Activated T-helper 2 cell treated with anti-CD3 and anti-CD28 coated beads, Interferon-gamma antibody, Interleukin-2, Interleukin-4, amounts not matched to agents 10 μg/mL and 5 μg/mL and 100 μg/mL, durations not matched to agents 14 hours and 24 hours and 36 hours (primary cell): ENCODE measurements at regions not wholly inside any gene's neighbourhood (a gene's known extent, or its start where the extent isn't known, plus 50 kb on each side); places are given as distances from the start of the nearest gene placed in this dataset.

ENCODE experiments used
- DNase-seq: peaks from one replicate; pipeline ENCODE4 v3.0.0; 2021; ENCODE audit warnings: low spot score
- H3K27ac Mint-ChIP-seq: one replicate; pipeline ENCODE4 v1.8.0; 2021; ENCODE audit warnings: mixed read lengths
- H3K27me3 Mint-ChIP-seq: one replicate; pipeline ENCODE4 v1.8.0; 2021; ENCODE audit warnings: low read depth, mixed read lengths
- H3K36me3 Mint-ChIP-seq: one replicate; pipeline ENCODE4 v1.8.0; 2021; ENCODE audit warnings: low read depth, mixed read lengths
- H3K4me1 Mint-ChIP-seq: one replicate; pipeline ENCODE4 v1.8.0; 2021; ENCODE audit warnings: low read depth, mixed read lengths
- H3K4me3 Mint-ChIP-seq: one replicate; pipeline ENCODE4 v1.8.0; 2021; ENCODE audit warnings: low read depth, mild to moderate bottlenecking, moderate library complexity, mixed read lengths
- H3K9me3 Mint-ChIP-seq: one replicate; pipeline ENCODE4 v1.8.0; 2021; ENCODE audit warnings: mixed read lengths
- intact Hi-C: fragments of 100-400 bp; cut with micrococcal nuclease; formaldehyde crosslinking; loops from one replicate; pipeline ENCODE4 v1.15.1; 2023

DNA sequence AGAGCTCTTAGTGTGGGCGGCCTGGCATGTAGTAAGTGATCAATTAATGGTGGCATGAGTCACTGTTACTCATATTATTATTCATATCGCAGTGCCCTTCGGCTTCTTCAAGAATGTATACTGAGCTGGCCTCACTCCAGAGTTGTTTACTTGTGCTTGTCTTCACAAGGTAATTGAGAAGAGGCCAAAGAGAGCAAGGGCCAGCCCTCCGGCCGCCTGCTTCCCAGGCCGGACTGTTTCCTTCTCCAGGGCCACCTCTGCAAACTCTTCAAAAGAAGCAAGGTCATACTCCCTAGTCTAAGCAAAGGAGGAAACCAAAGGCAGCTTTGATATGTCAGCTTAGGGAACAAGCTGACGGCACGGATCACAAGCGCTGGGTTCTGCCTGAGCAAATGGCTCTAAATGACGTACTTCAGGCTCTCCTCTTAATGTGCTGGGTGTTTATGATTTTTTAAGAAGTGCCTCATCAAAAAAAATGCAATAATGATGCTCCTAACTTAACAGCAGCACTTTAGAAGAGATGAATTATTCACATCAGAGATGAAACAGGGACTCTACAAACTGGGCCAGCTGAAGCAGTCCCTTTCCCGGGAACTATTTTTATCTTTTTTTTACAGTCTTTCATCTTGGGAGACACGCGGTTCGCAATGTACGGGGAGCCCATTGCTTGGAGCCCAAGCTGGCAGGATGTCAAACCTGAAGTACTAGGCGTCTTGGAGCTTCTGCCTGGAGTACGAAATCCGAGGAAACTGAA is 65.6 kb upstream of the DLK1 start:
- intact Hi-C loops, result no loop called here
- Mint-ChIP-seq H3K4me3 (no peak overlapping the region), H3K36me3 (no peaks in the 10 kb centered on the region), H3K27me3 (peaks cover 5% of the 10 kb centered on the region), H3K4me1 (peaks cover 2% of the 10 kb centered on the region), H3K27ac (no peak overlapping the region), H3K9me3 (no peaks in the 10 kb centered on the region)
- no peak for DNase-seq

DNA sequence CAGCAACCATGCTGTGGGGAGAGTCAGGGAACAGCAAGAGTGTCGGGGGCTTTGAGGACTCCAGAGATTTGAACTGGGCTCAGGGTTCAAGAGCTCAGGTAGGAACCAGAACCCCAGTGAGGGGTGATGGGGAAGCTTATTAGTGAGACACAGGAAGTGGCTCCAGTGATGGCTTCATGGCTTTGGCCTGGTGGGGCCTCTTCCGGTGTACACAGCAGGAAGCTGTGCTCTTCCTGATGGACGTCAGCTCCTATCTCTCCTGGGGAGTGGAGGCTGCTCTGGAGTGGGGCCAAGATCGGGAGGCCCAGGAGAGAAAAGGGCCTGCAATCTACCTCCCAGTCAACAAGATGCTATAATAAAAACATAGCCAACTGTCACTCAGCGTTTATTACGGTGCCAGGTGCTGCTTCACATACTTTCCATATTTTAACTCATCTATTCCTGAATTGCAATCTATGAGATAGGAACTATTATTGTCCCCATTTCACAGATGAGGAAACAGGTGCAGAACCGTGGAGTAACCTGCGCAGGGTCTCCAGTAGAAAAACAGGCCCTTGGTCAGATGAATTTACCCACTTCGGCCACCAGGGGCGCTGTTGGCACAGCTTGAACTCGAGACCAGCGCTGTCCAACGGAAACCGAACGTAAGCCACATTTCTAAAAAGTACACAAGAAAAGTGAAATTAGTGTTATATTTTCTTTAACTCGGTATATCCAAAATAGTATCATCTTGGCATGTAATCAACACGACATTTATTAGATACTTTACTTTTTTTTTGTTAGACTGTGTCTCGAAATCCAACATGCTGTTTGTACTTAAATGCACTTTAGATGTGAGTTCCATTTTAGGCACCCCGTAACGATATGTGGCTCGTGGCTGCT is 63.6 kb upstream of the DLK1 start:
- no peak overlapping the region for H3K4me3 Mint-ChIP-seq
- H3K27me3 Mint-ChIP-seq, result peaks cover 4% of the 10 kb centered on the region
- intact Hi-C loops, result no loop called here
- peak; percentile 50 for DNase-seq
- H3K27ac Mint-ChIP-seq, result no peak overlapping the region
- H3K9me3 Mint-ChIP-seq, result no peaks in the 10 kb centered on the region
- no peaks in the 10 kb centered on the region for H3K36me3 Mint-ChIP-seq
- H3K4me1 Mint-ChIP-seq, result peaks cover 2% of the 10 kb centered on the region

DNA sequence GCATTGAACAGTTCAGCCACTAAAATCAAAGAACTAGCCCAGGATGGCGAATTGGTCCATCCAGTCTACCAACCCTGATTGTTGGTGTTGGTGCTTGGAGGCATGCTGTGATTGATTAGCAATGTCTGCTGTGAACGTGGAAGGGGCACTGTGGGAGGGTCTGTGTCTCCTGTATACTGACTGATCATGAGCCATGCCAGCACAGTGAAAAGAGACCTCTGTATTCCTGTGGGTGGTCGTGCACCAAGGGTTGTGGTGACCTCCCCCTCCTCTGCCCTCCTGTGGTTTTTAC is 63.0 kb upstream of the DLK1 start:
- no peak for DNase-seq
- Mint-ChIP-seq H3K27me3 (peaks cover 4% of the 10 kb centered on the region), H3K36me3 (no peaks in the 10 kb centered on the region), H3K4me1 (peaks cover 2% of the 10 kb centered on the region), H3K27ac (no peak overlapping the region), H3K4me3 (no peak overlapping the region), H3K9me3 (no peaks in the 10 kb centered on the region)
- intact Hi-C loops, result no loop called here

DNA sequence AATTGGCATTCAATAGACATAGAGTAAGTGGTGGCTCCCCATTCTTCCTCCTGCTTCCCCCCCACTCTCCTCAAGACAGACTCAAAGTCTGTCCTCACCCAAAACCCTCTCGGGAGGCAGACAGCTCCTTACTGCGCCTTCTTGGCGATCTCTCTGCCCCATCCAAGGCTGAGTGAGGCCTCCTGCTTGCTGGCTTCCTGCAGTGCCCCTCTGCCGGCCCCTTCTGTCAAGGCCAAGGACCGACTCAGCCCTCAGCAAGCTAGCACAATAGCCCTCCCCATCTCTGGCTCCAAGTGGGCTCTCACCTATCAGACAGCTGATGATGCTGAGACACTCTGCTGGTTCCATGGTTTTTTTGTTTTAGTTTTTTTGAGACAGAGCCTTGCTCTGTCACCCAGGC is 62.5 kb upstream of the DLK1 start:
- Mint-ChIP-seq H3K9me3 (no peaks in the 10 kb centered on the region), H3K27me3 (peaks cover 4% of the 10 kb centered on the region), H3K27ac (no peak overlapping the region), H3K4me1 (peaks cover 2% of the 10 kb centered on the region), H3K4me3 (no peak overlapping the region), H3K36me3 (no peaks in the 10 kb centered on the region)
- DNase-seq, result no peak
- intact Hi-C loops, result no loop called here

DNA sequence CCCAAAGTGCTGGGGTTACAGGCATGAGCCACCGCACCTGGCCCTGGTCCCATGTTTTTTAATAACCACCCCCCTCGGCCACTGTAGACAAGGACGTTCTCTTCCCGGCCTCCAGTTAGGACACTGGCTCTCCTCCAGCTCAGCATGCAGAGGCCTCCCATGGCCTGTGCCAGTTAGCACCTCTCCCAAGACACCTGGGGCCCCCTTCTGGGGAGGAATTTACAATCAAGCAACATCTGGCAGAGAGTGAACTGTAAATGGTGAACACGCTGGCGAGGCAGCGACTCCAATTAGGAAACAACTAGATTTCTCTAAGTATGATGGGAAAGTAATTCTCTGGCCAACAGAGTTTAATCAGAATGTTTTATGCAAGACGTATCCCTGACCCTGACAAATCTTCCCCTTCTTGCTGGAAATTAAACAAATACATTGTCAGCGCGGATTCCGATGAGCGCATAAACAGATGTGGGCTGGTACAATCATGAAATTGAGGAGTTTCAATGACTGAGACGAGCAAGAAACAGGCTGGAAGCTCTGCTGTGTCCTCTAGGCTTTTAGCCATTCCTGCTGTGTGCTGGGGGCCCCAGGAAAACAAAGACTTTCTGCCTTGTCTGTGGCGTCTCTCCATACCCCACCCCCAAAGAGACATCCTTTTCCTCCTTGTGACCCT is 61.7 kb upstream of the DLK1 start:
- peaks cover 2% of the 10 kb centered on the region for H3K4me1 Mint-ChIP-seq
- no peaks in the 10 kb centered on the region for H3K36me3 Mint-ChIP-seq
- H3K27ac Mint-ChIP-seq, result no peak overlapping the region
- H3K9me3 Mint-ChIP-seq, result no peaks in the 10 kb centered on the region
- DNase-seq, result no peak
- H3K27me3 Mint-ChIP-seq, result peaks cover 6% of the 10 kb centered on the region
- intact Hi-C loops, result no loop called here
- no peak overlapping the region for H3K4me3 Mint-ChIP-seq

DNA sequence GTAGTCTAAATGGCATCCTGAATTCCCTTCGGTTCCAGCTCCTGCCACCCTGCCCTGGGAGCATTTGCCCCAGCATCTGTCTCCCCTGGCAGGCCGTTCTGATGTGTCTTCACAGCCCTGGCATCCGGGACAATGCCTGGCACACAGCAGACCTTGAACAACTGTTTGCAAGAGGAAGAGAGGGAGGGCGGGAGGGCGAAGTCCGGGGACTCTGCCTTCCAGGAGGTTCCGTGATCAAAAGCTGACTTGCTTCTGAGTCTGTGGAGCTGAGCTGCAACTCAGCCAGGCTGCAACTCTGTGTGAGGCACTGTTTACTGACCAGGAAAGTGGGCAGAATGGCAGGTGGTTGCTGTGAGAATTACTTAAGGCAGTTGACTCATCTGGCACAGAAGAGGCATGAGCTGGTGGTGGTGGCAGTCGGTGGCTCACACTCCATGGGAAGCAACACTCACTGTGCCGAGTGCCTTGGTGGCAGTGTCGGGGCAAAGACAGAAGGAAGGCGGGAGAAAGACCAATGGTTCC is 61.1 kb upstream of the DLK1 start:
- intact Hi-C loops, result no loop called here
- H3K27ac Mint-ChIP-seq, result no peak overlapping the region

DNA sequence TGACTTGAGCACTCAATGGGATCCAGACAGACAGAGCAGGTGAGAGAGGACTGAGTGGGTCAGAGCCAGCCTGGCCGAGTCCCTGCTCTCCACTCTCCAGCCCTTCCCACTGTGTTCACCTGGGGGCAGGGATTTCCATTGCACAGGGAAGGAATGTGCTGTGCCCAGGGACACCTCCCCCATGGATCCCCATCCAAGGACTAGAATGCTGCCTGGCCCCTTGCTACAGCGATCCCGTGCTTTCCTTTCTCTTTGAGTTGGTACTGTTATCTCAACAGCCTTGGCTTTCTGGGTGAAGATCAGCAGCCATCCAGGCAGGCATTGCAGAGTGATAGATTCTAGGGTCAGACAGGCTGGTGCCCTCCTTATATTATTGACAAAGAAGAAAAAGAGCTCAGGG is 60.3 kb upstream of the DLK1 start:
- Mint-ChIP-seq H3K4me1 (peaks cover 2% of the 10 kb centered on the region), H3K27me3 (peaks cover 14% of the 10 kb centered on the region), H3K36me3 (no peaks in the 10 kb centered on the region), H3K9me3 (no peaks in the 10 kb centered on the region), H3K27ac (no peak overlapping the region), H3K4me3 (no peak overlapping the region)
- intact Hi-C loops, result no loop called here
- DNase-seq, result no peak

More for the DNA sequence above, 61.1 kb upstream of the DLK1 start:
- DNase-seq, result no peak
- Mint-ChIP-seq H3K36me3 (no peaks in the 10 kb centered on the region), H3K4me3 (no peak overlapping the region), H3K9me3 (no peaks in the 10 kb centered on the region), H3K4me1 (peaks cover 2% of the 10 kb centered on the region), H3K27me3 (peaks cover 9% of the 10 kb centered on the region)

DNA sequence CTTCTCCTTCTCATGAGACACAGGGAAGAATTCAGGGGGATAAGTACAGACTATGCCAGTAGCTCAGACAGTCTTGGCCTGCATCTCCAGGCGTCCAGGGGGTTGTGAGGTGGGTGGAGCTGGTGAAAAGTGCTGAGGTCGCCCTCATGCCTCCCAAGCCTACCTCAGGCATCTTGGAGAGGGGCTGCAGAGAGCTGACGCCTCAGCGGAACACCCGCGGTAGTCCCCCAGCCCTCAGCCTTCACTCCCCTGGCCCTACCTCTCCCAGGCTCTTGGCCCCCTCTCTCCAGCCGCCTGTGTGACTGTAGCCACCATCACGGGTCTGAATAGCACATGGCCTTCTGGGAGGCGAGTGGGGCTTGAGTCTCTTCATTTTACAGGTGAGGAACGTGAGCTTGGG is 59.8 kb upstream of the DLK1 start:
- H3K4me3 Mint-ChIP-seq, result no peak overlapping the region
- H3K27me3 Mint-ChIP-seq, result peaks cover 18% of the 10 kb centered on the region
- intact Hi-C loops, result no loop called here
- no peaks in the 10 kb centered on the region for H3K9me3 Mint-ChIP-seq
- H3K27ac Mint-ChIP-seq, result no peak overlapping the region
- no peaks in the 10 kb centered on the region for H3K36me3 Mint-ChIP-seq
- peaks cover 2% of the 10 kb centered on the region for H3K4me1 Mint-ChIP-seq
- DNase-seq, result no peak

DNA sequence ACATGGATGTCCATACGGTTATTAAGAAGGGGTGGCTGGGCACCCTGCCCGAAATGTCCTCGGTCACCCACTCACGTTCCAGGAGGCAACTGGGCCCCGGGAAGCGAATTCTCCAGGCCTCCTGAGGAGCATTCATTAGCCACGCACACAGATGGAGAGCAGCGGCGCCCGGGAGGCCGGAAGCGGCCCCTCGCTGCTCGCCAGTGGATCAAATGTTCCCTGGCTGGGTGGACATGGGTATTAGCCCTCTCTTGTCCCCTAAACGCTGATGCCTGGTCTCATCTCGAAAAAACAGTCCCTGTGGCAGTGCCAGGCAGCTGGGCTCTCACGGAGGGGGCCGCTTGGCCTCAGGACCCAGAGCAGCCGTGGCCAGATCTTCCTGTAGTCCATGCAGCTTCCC is 59.0 kb upstream of the DLK1 start:
- H3K27me3 Mint-ChIP-seq, result peaks cover 22% of the 10 kb centered on the region

DNA sequence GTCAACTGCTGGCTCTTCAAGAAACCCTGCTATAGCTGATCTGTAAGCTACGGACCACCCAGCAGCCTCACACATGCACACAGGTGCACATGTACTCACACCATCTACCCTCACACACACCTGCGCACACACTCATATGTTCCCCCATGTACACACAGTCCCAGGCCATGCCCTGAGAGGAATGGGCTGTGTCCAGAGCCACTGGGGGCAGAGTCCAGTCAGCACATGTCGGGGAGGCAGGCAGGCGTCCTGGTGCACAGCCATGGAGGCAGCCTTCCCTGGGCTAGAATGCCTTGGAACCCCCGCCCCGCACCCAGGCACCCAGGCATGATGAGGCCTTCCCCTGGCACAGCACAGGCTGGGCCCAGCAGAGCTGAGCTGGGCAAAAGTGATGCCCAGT is 58.3 kb upstream of the DLK1 start:
- H3K4me1 Mint-ChIP-seq, result no peaks in the 10 kb centered on the region
- intact Hi-C loops, result no loop called here
- DNase-seq, result no peak
- no peaks in the 10 kb centered on the region for H3K36me3 Mint-ChIP-seq
- H3K4me3 Mint-ChIP-seq, result no peak overlapping the region
- H3K27me3 Mint-ChIP-seq, result peaks cover 28% of the 10 kb centered on the region
- no peak overlapping the region for H3K27ac Mint-ChIP-seq
- H3K9me3 Mint-ChIP-seq, result no peaks in the 10 kb centered on the region

More for the DNA sequence above, 59.0 kb upstream of the DLK1 start:
- Mint-ChIP-seq H3K4me3 (no peak overlapping the region), H3K9me3 (no peaks in the 10 kb centered on the region), H3K4me1 (peaks cover 2% of the 10 kb centered on the region), H3K36me3 (no peaks in the 10 kb centered on the region), H3K27ac (no peak overlapping the region)
- intact Hi-C loops, result no loop called here
- DNase-seq, result no peak

DNA sequence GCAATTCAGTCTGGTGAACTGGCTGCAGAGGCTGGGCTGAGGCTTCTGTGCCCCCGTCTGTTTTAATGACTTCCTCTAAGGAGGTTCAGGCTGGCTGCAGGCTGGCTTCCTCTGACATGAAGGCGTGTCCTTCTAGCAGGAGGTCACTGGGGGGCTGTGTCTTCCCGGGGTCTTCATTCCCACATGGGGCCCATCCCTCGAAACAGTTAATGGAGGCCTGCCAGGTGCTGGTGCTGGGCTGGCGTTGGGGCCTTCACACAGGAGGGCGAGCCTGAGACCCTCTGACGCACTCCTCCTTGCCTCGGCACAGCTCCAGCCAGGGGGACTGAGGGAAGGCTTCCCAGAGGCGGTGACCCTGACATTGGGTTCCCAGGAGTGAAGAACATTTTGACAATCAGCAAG is 57.7 kb upstream of the DLK1 start:
- H3K4me1 Mint-ChIP-seq, result no peaks in the 10 kb centered on the region
- H3K9me3 Mint-ChIP-seq, result no peaks in the 10 kb centered on the region
- H3K4me3 Mint-ChIP-seq, result no peak overlapping the region
- no peak overlapping the region for H3K27ac Mint-ChIP-seq
- H3K27me3 Mint-ChIP-seq, result peaks cover 34% of the 10 kb centered on the region
- no peaks in the 10 kb centered on the region for H3K36me3 Mint-ChIP-seq
- intact Hi-C loops, result no loop called here
- no peak for DNase-seq

DNA sequence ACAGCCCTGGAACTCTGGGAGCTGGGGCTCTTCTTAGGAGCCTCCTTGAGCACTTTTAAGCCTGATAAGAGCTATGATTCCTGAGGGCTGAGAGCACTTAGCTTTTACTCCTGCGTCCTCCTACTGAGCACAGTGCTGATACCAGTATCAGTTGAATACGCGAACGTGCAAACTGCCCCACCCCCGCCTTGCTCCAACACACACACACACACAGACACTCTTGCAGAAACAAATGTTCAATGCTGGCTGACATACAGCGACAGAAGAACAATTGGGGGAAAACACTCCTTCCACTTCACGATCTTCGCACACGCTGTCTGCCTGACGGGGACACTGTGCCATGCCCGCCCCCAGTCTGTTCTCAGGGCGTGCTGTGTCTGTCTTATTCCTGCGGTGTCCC is 57.2 kb upstream of the DLK1 start:
- no peaks in the 10 kb centered on the region for H3K36me3 Mint-ChIP-seq
- H3K27me3 Mint-ChIP-seq, result peaks cover 34% of the 10 kb centered on the region
- no peak for DNase-seq
- H3K27ac Mint-ChIP-seq, result no peak overlapping the region
- no peaks in the 10 kb centered on the region for H3K9me3 Mint-ChIP-seq
- H3K4me3 Mint-ChIP-seq, result no peak overlapping the region
- intact Hi-C loops, result no loop called here
- no peaks in the 10 kb centered on the region for H3K4me1 Mint-ChIP-seq
